Osteoblast (primary cell): ENCODE measurements at regions not wholly inside any gene's neighbourhood (a gene's known extent, or its start where the extent isn't known, plus 50 kb on each side); places are given as distances from the start of the nearest gene placed in this dataset.

Source experiments
- DNase-seq: peaks from one replicate; pipeline ENCODE4 v3.0.0; 2011; ENCODE audit warnings: low spot score, mixed read lengths; ENCODE audit not compliant: insufficient read length; ENCODE audit errors: missing footprints
- H2AFZ ChIP-seq: 2 replicates; pipeline ENCODE4 v1.6.0; 2011; ENCODE audit warnings: mild to moderate bottlenecking, low read length
- H3K27ac ChIP-seq: 2 replicates; pipeline ENCODE4 v1.5.1; 2011; ENCODE audit warnings: mild to moderate bottlenecking, low read depth, low read length, moderate library complexity
- H3K27me3 ChIP-seq: 2 replicates; pipeline ENCODE4 v1.6.0; 2012; ENCODE audit warnings: mild to moderate bottlenecking, control low read depth, inconsistent platforms, low read length, moderate library complexity; ENCODE audit not compliant: insufficient read depth
- H3K36me3 ChIP-seq: 2 replicates; pipeline ENCODE4 v1.5.1; 2011; ENCODE audit warnings: mild to moderate bottlenecking, low read length, control low read depth, moderate library complexity; ENCODE audit not compliant: insufficient read depth
- H3K4me1 ChIP-seq: 2 replicates; pipeline ENCODE4 v1.5.1; 2011; ENCODE audit warnings: mild to moderate bottlenecking, low read length, control low read depth, moderate library complexity; ENCODE audit not compliant: insufficient read depth
- H3K4me2 ChIP-seq: 2 replicates; pipeline ENCODE4 v1.6.0; 2011; ENCODE audit warnings: mild to moderate bottlenecking, low read length; ENCODE audit not compliant: insufficient read depth
- H3K4me3 ChIP-seq: fragments of 200-600 bp; sonication (generic); 3 replicates; pipeline ENCODE4 v1.5.1; 2012; ENCODE audit warnings: mild to moderate bottlenecking, low read length, inconsistent platforms; ENCODE audit not compliant: insufficient read depth
- H3K79me2 ChIP-seq: 2 replicates; pipeline ENCODE4 v1.6.0; 2012; ENCODE audit warnings: mild to moderate bottlenecking, low read length, control low read depth, inconsistent platforms; ENCODE audit not compliant: insufficient read depth
- H3K9me3 ChIP-seq: 2 replicates; pipeline ENCODE4 v1.5.1; 2011; ENCODE audit warnings: low read depth, low read length, control low read depth
- H4K20me1 ChIP-seq: 2 replicates; pipeline ENCODE4 v1.6.0; 2012; ENCODE audit warnings: mild to moderate bottlenecking, low read length, control low read depth; ENCODE audit not compliant: insufficient read depth
- CTCF ChIP-seq: IDR thresholded peaks from 2 replicates; pipeline ENCODE4 v1.5.1; 2011; ENCODE audit warnings: mild to moderate bottlenecking, low read depth, low read length, moderate library complexity; ENCODE audit errors: extremely low read depth

- no peak for DNase-seq
- no peak for TF ChIP-seq CTCF
- H3K9me3 ChIP-seq = no peaks in the 10 kb centered on the region
- no peaks in the 10 kb centered on the region for H4K20me1 ChIP-seq
- no peak overlapping the region for H2AFZ ChIP-seq
- H3K4me1 ChIP-seq = peaks cover 3% of the 10 kb centered on the region
- no peak overlapping the region for H3K4me3 ChIP-seq
- no peaks in the 10 kb centered on the region for H3K36me3 ChIP-seq
- no peak overlapping the region for H3K4me2 ChIP-seq
- H3K27me3 ChIP-seq = no peaks in the 10 kb centered on the region
- no peak overlapping the region for H3K27ac ChIP-seq
- no peaks in the 10 kb centered on the region for H3K79me2 ChIP-seq
These were observed 299.5 kb upstream of the KLF3 start for GRCh38 chr4:38364383-38364963.

DNA sequence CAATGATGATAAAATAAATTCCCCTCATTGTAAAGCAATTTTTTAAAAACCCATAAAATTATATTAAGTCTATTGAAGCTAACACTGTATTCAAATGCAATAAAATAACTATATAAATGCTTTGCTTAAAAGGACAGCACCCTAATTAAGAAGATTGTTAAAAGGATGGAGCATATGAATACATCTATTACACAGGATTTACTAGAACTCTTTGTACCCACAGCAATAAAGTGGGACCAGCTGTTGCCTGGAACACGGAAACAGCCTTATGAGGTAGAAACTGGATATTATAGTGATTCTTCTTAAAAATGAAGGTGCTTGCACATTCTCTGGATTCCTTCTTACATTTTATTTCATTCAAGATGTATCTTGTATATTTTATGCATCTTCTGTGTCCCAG, 298.7 kb upstream of the KLF3 start:
- Histone ChIP-seq H3K4me3 (no peak overlapping the region), H3K9me3 (no peaks in the 10 kb centered on the region), H3K36me3 (no peaks in the 10 kb centered on the region), H3K79me2 (no peaks in the 10 kb centered on the region), H2AFZ (no peak overlapping the region), H3K27ac (no peak overlapping the region), H3K4me1 (peaks cover 3% of the 10 kb centered on the region), H3K4me2 (no peak overlapping the region), H4K20me1 (no peaks in the 10 kb centered on the region), H3K27me3 (no peaks in the 10 kb centered on the region)
- TF ChIP-seq CTCF = no peak
- DNase-seq = no peak

- H3K79me2 ChIP-seq = no peaks in the 10 kb centered on the region
- no peaks in the 10 kb centered on the region for H4K20me1 ChIP-seq
- no peak overlapping the region for H3K4me2 ChIP-seq
- no peaks in the 10 kb centered on the region for H3K27me3 ChIP-seq
- no peak overlapping the region for H3K4me3 ChIP-seq
- peaks cover 4% of the 10 kb centered on the region for H3K4me1 ChIP-seq
- no peaks in the 10 kb centered on the region for H3K36me3 ChIP-seq
- no peaks in the 10 kb centered on the region for H3K9me3 ChIP-seq
- TF ChIP-seq CTCF = no peak
- no peak for DNase-seq
- no peak overlapping the region for H3K27ac ChIP-seq
- H2AFZ ChIP-seq = no peak overlapping the region
These were observed 298.2 kb upstream of the KLF3 start for GRCh38 chr4:38365748-38366310.

- Histone ChIP-seq H3K27me3 (no peaks in the 10 kb centered on the region), H3K4me2 (no peak overlapping the region), H3K79me2 (no peaks in the 10 kb centered on the region), H3K36me3 (no peaks in the 10 kb centered on the region), H3K4me1 (peaks cover 10% of the 10 kb centered on the region), H3K27ac (no peak overlapping the region), H4K20me1 (no peaks in the 10 kb centered on the region), H3K9me3 (no peaks in the 10 kb centered on the region), H3K4me3 (no peak overlapping the region), H2AFZ (no peak overlapping the region)
- no peak for TF ChIP-seq CTCF
- DNase-seq = no peak
These were observed 297.5 kb upstream of the KLF3 start for GRCh38 chr4:38366456-38366855.
